ENCODE measurements at regions not wholly inside any gene's neighbourhood (a gene's known extent, or its start where the extent isn't known, plus 50 kb on each side); places are given as distances from the start of the nearest gene placed in this dataset.

DNA sequence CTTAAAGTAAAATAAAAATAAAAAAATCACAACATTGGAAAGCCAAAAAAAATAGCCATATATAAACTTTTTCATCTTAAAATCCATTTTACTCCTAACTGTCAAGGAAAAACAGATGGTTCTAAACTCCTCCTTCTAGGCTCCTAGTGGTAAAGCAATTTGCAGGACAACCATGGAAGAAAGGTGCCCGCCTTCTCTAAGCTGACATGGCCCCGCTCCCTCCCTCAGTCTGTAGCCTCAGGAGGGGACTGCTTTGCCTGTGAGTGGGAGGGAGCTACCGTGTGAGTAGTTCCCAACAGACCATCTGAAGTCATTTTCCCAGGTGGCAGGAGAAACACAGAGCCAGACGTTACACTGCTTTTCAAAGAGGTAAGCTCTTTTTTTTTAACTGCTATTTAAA, 336.2 kb upstream of the FAT1 start:
- TF ChIP-seq RFX5 (IDR thresholded peaks at IDR 0.05; ENCODE audit: low read depth, low read length) (no peak), HMG20B (CRISPR knock-in tag; conservative IDR thresholded peaks at IDR 0.05) (no peak)
